ENCODE measurements at regions not wholly inside any gene's neighbourhood (a gene's known extent, or its start where the extent isn't known, plus 50 kb on each side); places are given as distances from the start of the nearest gene placed in this dataset.
"Not testable (repeated sequence)": the region's sequence is repeated elsewhere in the genome, so short reads cannot be mapped to it uniquely, and the experiment has no call there.

DNA sequence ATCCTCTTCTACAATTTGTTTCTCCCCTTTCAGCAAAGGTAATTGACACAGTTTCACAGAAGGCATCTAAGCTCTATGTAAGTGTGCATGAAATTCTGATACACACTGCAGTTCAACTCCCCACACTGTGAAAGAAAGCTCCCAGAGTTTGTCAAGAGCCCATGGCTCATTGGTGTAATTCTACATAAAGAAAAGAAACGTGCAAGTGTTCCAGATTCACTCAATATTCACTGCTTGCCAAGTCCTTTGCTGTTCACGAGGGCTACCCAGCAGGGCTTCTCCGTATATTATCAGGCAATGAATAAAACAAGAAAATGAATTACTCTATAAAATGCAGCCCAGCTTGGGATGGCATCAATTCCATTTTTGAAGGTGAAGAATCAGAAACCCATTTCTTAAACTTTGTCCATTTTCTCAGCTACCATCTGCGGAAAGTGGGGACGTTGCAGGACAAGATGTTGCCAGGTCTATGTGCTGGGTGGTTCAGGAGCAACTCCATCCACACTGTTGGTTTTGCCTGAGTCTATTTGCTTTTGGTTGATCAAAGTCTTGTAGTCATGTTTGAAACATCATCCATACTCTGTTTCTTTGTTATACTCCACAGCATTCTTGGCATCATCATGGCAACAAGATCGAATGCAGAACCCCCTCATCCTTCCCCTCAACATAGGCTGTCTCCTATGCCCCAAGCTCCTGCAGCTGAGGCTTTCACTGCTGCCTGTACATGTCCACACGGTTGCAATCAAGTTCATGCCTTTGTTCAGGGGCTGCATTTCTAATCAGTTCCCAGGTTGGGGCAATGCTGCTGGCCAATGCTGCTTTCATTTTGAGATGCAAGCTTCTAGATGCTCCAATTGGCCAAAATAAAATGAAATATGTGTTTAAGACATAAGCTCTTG, 301.8 kb downstream of the MED10 start:
- no peak for DNase-seq (ENCODE audit: low read depth)

DNA sequence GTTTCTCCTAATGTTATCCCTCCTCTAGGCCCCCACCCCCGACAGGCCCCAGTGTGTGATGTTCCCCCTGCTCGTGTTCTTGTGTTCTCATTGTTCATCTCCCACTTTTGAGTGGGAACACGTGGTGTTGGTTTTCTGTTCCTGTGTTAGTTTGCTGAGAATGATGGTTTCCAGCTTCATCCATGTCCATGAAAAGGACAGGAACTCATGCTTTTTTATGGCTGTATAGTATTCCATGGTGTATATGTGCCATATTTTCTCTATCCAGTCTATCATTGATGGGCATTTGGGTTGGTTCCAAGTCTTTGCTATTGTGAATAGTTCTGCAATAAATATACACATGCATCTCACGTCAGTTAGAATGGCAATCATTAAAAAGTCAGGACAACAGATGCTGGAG, 305.9 kb downstream of the MED10 start:
- DNase-seq (ENCODE audit: low read depth), result not testable (repeated sequence)

- DNase-seq (ENCODE audit: low read depth), result no peak
Measured at GRCh38 chr5:6069496-6070185, 308.7 kb downstream of the MED10 start.

DNA sequence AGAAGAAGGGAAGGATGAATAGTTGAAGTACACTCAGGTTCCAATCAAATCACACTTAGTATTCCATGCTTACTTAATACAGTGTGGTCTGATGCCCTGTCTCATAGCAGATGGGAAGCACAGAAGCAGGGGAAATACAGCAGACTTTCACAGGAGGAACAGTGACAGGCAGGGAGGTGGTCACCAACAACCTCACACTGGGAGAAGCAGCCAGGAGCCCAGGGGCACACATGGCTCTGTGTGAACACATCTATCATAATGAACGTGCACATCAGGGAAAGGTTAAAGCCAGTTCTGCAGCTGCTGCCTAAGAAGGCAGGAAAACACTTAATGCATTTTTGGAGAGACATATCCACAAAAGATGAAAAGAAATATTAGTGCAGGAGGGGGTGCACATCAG, 312.3 kb downstream of the MED10 start:
- DNase-seq (ENCODE audit: low read depth), result no peak

GRCh38 chr5:6059137-6059800, 319.1 kb downstream of the MED10 start:
- DNase-seq (ENCODE audit: low read depth), result no peak

- DNase-seq (ENCODE audit: low read depth), result no peak
Measured at GRCh38 chr5:6058055-6058715, 320.2 kb downstream of the MED10 start.

DNA sequence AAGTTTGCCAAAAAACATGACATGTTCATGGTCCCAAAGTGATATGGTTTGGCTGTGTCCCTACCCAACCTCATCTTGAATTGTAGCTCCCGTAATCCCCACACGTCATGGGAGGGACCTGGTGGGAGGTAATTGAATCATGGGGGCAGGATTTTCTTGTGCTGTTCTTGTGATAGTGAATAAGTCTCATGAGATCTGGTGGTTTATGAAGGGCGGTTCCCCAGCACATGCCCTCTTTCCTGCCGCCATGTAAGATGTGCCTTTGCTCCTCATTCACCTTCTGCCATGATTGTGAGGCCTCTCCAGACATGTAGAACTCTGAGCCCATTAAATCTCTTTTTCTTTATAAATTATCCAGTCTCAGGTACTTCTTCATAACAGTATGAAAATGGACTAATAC, 322.1 kb downstream of the MED10 start:
- DNase-seq (ENCODE audit: low read depth), result no peak

- DNase-seq (ENCODE audit: low read depth), result no peak
Measured at GRCh38 chr5:6049662-6050061, 328.7 kb downstream of the MED10 start.

GRCh38 chr5:6048746-6049145, 329.6 kb downstream of the MED10 start:
- DNase-seq (ENCODE audit: low read depth), result no peak

GRCh38 chr5:6046296-6046967, 331.9 kb downstream of the MED10 start:
- DNase-seq (ENCODE audit: low read depth), result no peak

DNA sequence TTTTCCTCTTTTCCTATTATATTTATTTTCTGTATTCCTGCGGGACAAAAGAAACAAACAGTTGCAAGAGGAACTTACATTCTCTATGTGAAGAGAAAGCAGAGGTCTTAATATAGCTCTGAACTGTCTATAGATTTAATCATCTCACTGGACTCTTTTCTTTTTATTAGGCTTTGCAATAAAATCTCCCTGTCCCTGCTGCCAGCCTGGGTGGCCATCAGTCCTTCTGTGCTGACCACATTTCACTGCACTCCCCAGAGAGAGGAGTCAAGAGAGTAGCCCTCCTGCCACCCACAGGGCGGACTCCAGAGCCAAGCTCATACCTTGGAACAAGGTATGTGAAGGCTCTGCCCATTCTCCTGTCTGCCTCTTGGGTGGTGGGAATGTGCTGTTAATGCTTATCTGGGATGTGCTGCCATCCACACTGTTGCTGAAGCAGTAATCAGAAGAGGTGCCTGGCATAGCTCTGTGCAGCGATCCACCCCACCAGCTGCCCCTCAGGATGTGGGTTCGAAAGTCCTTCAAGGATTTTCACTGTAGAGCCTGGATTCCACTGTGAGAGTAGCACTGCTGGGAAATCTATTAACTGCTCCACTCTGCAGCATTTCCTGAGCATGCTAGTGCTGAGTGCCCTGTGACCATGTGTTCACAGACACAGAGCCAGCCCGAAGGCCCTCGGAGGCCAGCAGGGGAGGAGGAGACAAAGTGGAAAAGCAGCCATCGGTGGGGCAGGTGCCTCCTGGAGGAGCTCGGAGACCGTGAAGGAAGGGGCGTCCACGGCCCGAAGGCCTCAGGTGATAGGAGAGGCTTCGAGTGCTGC, 334.6 kb downstream of the MED10 start:
- DNase-seq (ENCODE audit: low read depth), result no peak

DNA sequence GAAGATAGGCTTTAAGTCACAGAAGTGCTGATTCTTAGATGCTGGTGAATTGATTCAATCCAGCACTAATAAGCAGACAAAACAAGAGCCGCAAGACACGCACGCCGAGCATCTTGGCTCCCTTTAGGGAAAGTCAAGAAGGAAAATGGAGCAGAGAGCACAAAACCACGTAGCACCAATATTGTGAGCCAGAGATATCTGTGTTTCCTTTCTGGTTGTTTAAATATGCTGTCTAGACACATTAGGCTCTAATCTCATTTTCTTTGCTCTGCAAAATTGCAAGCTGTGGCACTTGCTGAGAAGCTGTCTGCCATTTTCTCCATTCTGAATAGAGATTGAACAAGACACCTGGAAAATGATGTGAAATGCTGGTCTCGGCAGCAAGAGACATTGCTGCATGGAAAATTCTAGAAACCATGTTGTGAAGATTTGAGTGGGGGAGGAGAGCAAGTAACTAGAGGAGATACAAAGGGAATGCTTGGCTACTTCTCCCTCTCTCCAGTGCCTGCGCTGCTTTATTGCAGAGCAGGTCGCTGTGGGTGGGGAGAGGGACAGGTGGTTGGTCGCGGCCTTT, 336.3 kb downstream of the MED10 start:
- DNase-seq (ENCODE audit: low read depth), result no peak

- no peak for DNase-seq (ENCODE audit: low read depth)
Measured at GRCh38 chr5:6039111-6039510, 339.2 kb downstream of the MED10 start.

- no peak for DNase-seq (ENCODE audit: low read depth)
Measured at GRCh38 chr5:6036006-6036405, 342.3 kb downstream of the MED10 start.

DNA sequence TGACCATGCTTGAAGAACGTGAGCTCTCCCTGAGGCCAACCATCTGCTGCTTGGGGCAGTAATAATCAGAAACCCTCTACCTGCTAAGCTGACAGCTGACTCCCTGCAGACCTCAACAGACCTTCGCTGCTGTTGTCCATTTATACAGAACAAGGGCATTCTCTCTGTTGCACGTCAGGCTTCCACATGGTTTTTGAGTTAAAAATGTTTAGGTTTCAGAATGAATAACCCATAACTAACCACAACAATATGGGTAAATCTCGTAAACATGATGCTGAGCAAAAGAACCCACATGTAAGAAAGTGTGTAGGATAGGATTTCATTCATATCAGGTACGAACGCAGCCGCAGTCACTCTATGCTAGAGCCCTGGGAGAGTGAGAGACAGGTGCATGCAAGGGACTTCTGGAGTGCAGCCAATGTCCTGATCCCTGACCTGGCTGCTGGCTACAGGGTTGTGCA, 348.5 kb downstream of the MED10 start:
- no peak for DNase-seq (ENCODE audit: low read depth)

GRCh38 chr5:6026766-6027406, 351.5 kb downstream of the MED10 start:
- no peak for DNase-seq (ENCODE audit: low read depth)

- DNase-seq (ENCODE audit: low read depth), result no peak
Measured at GRCh38 chr5:6019612-6020011, 358.7 kb downstream of the MED10 start.

DNA sequence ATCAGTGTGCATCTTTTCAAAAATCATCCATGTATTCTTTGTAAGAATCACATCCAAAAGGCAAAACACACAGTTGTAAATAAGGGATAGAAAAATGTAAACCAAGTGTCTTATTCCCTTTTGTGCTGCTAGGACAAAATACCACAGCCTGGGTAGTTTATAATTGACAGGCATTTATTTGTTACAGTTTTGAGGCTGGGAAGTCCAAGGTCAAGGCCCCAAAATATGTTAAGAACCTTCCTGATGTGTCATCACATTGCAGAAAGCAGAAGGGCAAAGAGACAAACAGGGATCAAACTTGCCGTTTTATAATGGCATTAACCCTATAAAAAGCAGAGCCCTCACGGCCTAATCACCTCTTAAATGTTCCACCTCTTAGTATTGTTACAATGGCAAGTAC, 364.8 kb downstream of the MED10 start:
- no peak for DNase-seq (ENCODE audit: low read depth)

DNA sequence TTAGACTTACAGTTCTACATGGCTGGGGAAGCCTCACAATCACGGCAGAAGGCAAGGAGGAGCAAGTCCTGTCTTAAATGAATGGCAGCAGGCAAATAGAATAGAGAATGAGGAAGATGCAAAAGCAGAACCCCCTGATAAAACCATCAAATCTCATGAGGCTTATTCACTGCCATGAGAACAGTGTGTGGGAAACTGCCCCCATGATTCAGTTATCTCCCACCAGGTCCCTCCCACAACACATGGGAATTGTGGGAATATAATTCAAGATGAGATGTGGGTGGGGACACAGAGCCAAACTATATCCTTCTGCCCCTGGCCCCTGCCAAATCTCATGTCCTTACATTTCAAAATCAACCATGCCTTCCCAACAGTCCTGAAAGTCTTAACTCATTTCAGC, 367.1 kb downstream of the MED10 start:
- DNase-seq (ENCODE audit: low read depth), result no peak

GRCh38 chr5:6006838-6007314, 371.5 kb downstream of the MED10 start:
- no peak for DNase-seq (ENCODE audit: low read depth)
